ENCODE measurements at regions not wholly inside any gene's neighbourhood (a gene's known extent, or its start where the extent isn't known, plus 50 kb on each side); places are given as distances from the start of the nearest gene placed in this dataset.

- Histone ChIP-seq H3K27ac (ENCODE audit: low read depth in 1 of 2, low read length in 2 of 2) (no peak overlapping the region), H3K4me3 (ENCODE audit: low read depth in 1 of 3, low read length in 3 of 3) (no peak overlapping the region), H3K9me3 (ENCODE audit: control insufficient read depth in 4 of 4, low read length in 3 of 4) (no peaks in the 10 kb centered on the region), H3K36me3 (ENCODE audit: control insufficient read depth in 4 of 4, insufficient read depth in 3 of 4, low read depth in 1 of 4, low read length in 3 of 4) (no peaks in the 10 kb centered on the region), H3K4me1 (ENCODE audit: control insufficient read depth in 4 of 4, insufficient read depth in 4 of 4, low read length in 3 of 4) (no peaks in the 10 kb centered on the region), H3K9ac (ENCODE audit: low read depth in 1 of 2, low read length in 2 of 2) (no peak overlapping the region), H3K27me3 (ENCODE audit: control insufficient read depth in 4 of 4, insufficient read depth in 4 of 4, low read length in 3 of 4) (no peaks in the 10 kb centered on the region)
- TF ChIP-seq NR2F2 (IDR thresholded peaks at IDR 0.05) (no peak), YY1 (IDR thresholded peaks at IDR 0.05) (no peak), REST (IDR thresholded peaks at IDR 0.05) (no peak)
- DNase-seq (ENCODE audit: low spot score) = no peak
Observed at GRCh38 chr11:106271086-106271485, 193.6 kb downstream of the AASDHPPT start.

GRCh38 chr11:106271686-106272085 is 194.2 kb downstream of the AASDHPPT start:
- no peaks in the 10 kb centered on the region for H3K36me3 ChIP-seq (ENCODE audit: control insufficient read depth in 4 of 4, insufficient read depth in 3 of 4, low read depth in 1 of 4, low read length in 3 of 4)
- no peak for TF ChIP-seq HNF4A (conservative IDR thresholded peaks at IDR 0.05)
- no peak for TF ChIP-seq CTCF (IDR thresholded peaks at IDR 0.05; ENCODE audit: low read depth, low read length, missing input control)
- no peak for TF ChIP-seq JUND (IDR thresholded peaks at IDR 0.05)
- TF ChIP-seq SP1 (IDR thresholded peaks at IDR 0.05) = no peak
- TF ChIP-seq RXRA (IDR thresholded peaks at IDR 0.05) = no peak
- no peak for TF ChIP-seq TAF1 (conservative IDR thresholded peaks at IDR 0.05)
- TF ChIP-seq FOXA2 (IDR thresholded peaks at IDR 0.05) = no peak
- TF ChIP-seq MAX (IDR thresholded peaks at IDR 0.05) = no peak
- TF ChIP-seq YY1 (IDR thresholded peaks at IDR 0.05) = no peak
- no peak for TF ChIP-seq ZBTB33 (IDR thresholded peaks at IDR 0.05)
- no peak for TF ChIP-seq REST (IDR thresholded peaks at IDR 0.05)
- H3K27me3 ChIP-seq (ENCODE audit: control insufficient read depth in 4 of 4, insufficient read depth in 4 of 4, low read length in 3 of 4) = no peaks in the 10 kb centered on the region
- no peak overlapping the region for H3K4me3 ChIP-seq (ENCODE audit: low read depth in 1 of 3, low read length in 3 of 3)
- no peaks in the 10 kb centered on the region for H3K4me1 ChIP-seq (ENCODE audit: control insufficient read depth in 4 of 4, insufficient read depth in 4 of 4, low read length in 3 of 4)
- H3K9me3 ChIP-seq (ENCODE audit: control insufficient read depth in 4 of 4, low read length in 3 of 4) = no peaks in the 10 kb centered on the region
- no peak for DNase-seq (ENCODE audit: low spot score)
- no peak overlapping the region for H3K27ac ChIP-seq (ENCODE audit: low read depth in 1 of 2, low read length in 2 of 2)
- no peak overlapping the region for H3K9ac ChIP-seq (ENCODE audit: low read depth in 1 of 2, low read length in 2 of 2)
- WGBS = 93% methylated on average over 2 of the region's 2 CpGs
